Gastrocnemius medialis (tissue), 4 donors: ENCODE measurements at regions not wholly inside any gene's neighbourhood (a gene's known extent, or its start where the extent isn't known, plus 50 kb on each side); places are given as distances from the start of the nearest gene placed in this dataset.

ENCODE experiments used
- ATAC-seq, 2 donors: fragments of 150-250 bp; one replicate each; pipeline ENCODE4 v1.9.1; 2016
- DNase-seq, 2 donors: peaks; one replicate each; pipeline ENCODE4 v3.0.0-alpha.2; 2019
- H3K27ac ChIP-seq, 4 donors: fragments of 200-600 bp; sonication (generic); 1 replicate in 1 of 4; 2 replicates in 3 of 4; pipeline ENCODE4 v1.5.1; 2016 to 2018; ENCODE audit warnings: mild to moderate bottlenecking in 2 of 4, moderate library complexity in 1 of 4
- H3K27me3 ChIP-seq, 3 donors: fragments of 200-600 bp; sonication (generic) in 2 of 3; 1 replicate in 1 of 3; 2 replicates in 2 of 3; pipeline versions ENCODE4 v1.5.1 to v1.6.0; 2016 to 2019; ENCODE audit warnings: mild to moderate bottlenecking in 1 of 3, moderate library complexity in 1 of 3
- H3K36me3 ChIP-seq, 2 donors: fragments of 200-600 bp; sonication (generic) in 1 of 2; one replicate each; pipeline ENCODE4 v1.5.1; 2017 to 2018
- H3K4me1 ChIP-seq, 2 donors: fragments of 200-600 bp; sonication (generic) in 1 of 2; one replicate each; pipeline ENCODE4 v1.5.1; 2016 to 2017; ENCODE audit warnings: mild to moderate bottlenecking in 2 of 2
- H3K4me3 ChIP-seq, 4 donors: fragments of 200-600 bp; sonication (generic) in 3 of 4; 1 replicate in 1 of 4; 2 replicates in 3 of 4; pipeline ENCODE4 v1.5.1; 2016 to 2019; ENCODE audit warnings: mild to moderate bottlenecking in 2 of 4
- H3K9me3 ChIP-seq, 3 donors: fragments of 200-600 bp; sonication (generic) in 2 of 3; 1 replicate in 1 of 3; 2 replicates in 2 of 3; pipeline ENCODE4 v1.5.1; 2016 to 2019
- CTCF ChIP-seq, 5 experiments: fragments of 450-650 bp in 3 of 5; fragments of 200-600 bp in 2 of 5; sonication (generic) in 2 of 5; IDR thresholded peaks in 4 of 5; conservative IDR thresholded peaks in 1 of 5; 1 replicate in 4 of 5; 2 replicates in 1 of 5; pipeline ENCODE4 v1.5.1; 2016 to 2019; ENCODE audit warnings: antibody characterized with exemption in 5 of 5, mild to moderate bottlenecking in 3 of 5, moderate library complexity in 3 of 5
- POLR2A ChIP-seq, 2 donors: fragments of 450-650 bp; IDR thresholded peaks; one replicate each; pipeline ENCODE4 v1.6.1; 2017; ENCODE audit warnings: antibody characterized with exemption in 2 of 2, mild to moderate bottlenecking in 2 of 2, moderate library complexity in 2 of 2
- in situ Hi-C, 4 donors: fragments of 200-750 bp; cut with MboI; loops; one replicate each; pipeline versions ENCODE4 v1.15.0 to v1.8.0; 2017; ENCODE audit warnings: low sequenced_read_pairs in 4 of 4
- intact Hi-C: fragments of 100-400 bp; cut with DNase I; formaldehyde crosslinking; loops from one replicate; pipeline ENCODE4 v1.15.1; 2023; ENCODE audit warnings: low total_unique reads

- no peaks in the 10 kb centered on the region for H3K9me3 ChIP-seq
- ATAC-seq: no peak
- no peaks in the 10 kb centered on the region for H3K4me1 ChIP-seq
- no peak overlapping the region for H3K27ac ChIP-seq
- DNase-seq: no peak
- intact Hi-C loops: no loop called here
- H3K27me3 ChIP-seq: no peaks in the 10 kb centered on the region
- no peaks in the 10 kb centered on the region for H3K36me3 ChIP-seq
- H3K4me3 ChIP-seq: no peak overlapping the region
- TF ChIP-seq POLR2A (IDR thresholded peaks at IDR 0.05) (no peak), CTCF (IDR thresholded peaks at IDR 0.05 in 4 of 5, conservative IDR thresholded peaks at IDR 0.05 in 1 of 5) (no peak)
- in situ Hi-C loops: no loop called here
Measured at GRCh38 chr18:29285471-29285870, 1108.5 kb upstream of the CDH2 start.

GRCh38 chr18:29271501-29271900 is 1094.6 kb upstream of the CDH2 start:
- intact Hi-C loops: no loop called here
- H3K27me3 ChIP-seq: no peaks in the 10 kb centered on the region
- in situ Hi-C loops: no loop called here
- H3K4me3 ChIP-seq: no peak overlapping the region
- ATAC-seq: no peak
- H3K27ac ChIP-seq: no peak overlapping the region
- no peaks in the 10 kb centered on the region for H3K9me3 ChIP-seq
- no peaks in the 10 kb centered on the region for H3K4me1 ChIP-seq
- H3K36me3 ChIP-seq: no peaks in the 10 kb centered on the region
- DNase-seq: no peak
- TF ChIP-seq CTCF (IDR thresholded peaks at IDR 0.05 in 4 of 5, conservative IDR thresholded peaks at IDR 0.05 in 1 of 5) (no peak), POLR2A (IDR thresholded peaks at IDR 0.05) (no peak)

GRCh38 chr18:29259838-29260237 is 1082.9 kb upstream of the CDH2 start:
- in situ Hi-C loops (no loop called here), intact Hi-C loops (no loop called here)
- H3K4me3 ChIP-seq: no peak overlapping the region
- H3K36me3 ChIP-seq: no peaks in the 10 kb centered on the region
- ATAC-seq (no peak), DNase-seq (no peak)
- H3K9me3 ChIP-seq: no peaks in the 10 kb centered on the region
- H3K27ac ChIP-seq: no peak overlapping the region
- TF ChIP-seq POLR2A (IDR thresholded peaks at IDR 0.05): no peak
- TF ChIP-seq CTCF (IDR thresholded peaks at IDR 0.05 in 4 of 5, conservative IDR thresholded peaks at IDR 0.05 in 1 of 5): no peak
- H3K27me3 ChIP-seq: no peaks in the 10 kb centered on the region
- no peaks in the 10 kb centered on the region for H3K4me1 ChIP-seq

- TF ChIP-seq CTCF (IDR thresholded peaks at IDR 0.05 in 4 of 5, conservative IDR thresholded peaks at IDR 0.05 in 1 of 5): no peak
Measured at GRCh38 chr18:29254123-29254522, 1077.2 kb upstream of the CDH2 start.

GRCh38 chr18:29251681-29252080 is 1074.8 kb upstream of the CDH2 start:
- TF ChIP-seq POLR2A (IDR thresholded peaks at IDR 0.05) (no peak), CTCF (IDR thresholded peaks at IDR 0.05 in 4 of 5, conservative IDR thresholded peaks at IDR 0.05 in 1 of 5) (no peak)
- Histone ChIP-seq H3K36me3 (no peaks in the 10 kb centered on the region), H3K4me3 (no peak overlapping the region), H3K9me3 (no peaks in the 10 kb centered on the region), H3K27me3 (no peaks in the 10 kb centered on the region), H3K27ac (no peak overlapping the region), H3K4me1 (no peaks in the 10 kb centered on the region)
- intact Hi-C loops: no loop called here
- in situ Hi-C loops: no loop called here
- DNase-seq (no peak), ATAC-seq (no peak)

More at GRCh38 chr18:29254123-29254522, 1077.2 kb upstream of the CDH2 start:
- Histone ChIP-seq H3K9me3 (no peaks in the 10 kb centered on the region), H3K36me3 (no peaks in the 10 kb centered on the region), H3K27ac (no peak overlapping the region), H3K27me3 (no peaks in the 10 kb centered on the region), H3K4me1 (no peaks in the 10 kb centered on the region), H3K4me3 (no peak overlapping the region)
- in situ Hi-C loops: no loop called here
- no peak for DNase-seq
- intact Hi-C loops: no loop called here
- ATAC-seq: no peak
